GM18868 (cell line): ENCODE measurements at regions not wholly inside any gene's neighbourhood (a gene's known extent, or its start where the extent isn't known, plus 50 kb on each side); places are given as distances from the start of the nearest gene placed in this dataset.
"Not testable (repeated sequence)": the region's sequence is repeated elsewhere in the genome, so short reads cannot be mapped to it uniquely, and the experiment has no call there.

Source experiments
- ATAC-seq: cut with Tn5 transposase; IDR thresholded peaks from one replicate; pipeline ENCODE4 v1.9.1; 2021; ENCODE audit warnings: mild to moderate bottlenecking, moderate library complexity; ENCODE audit not compliant: unreplicated experiment

GRCh38 chr3:16072420-16073110, 101.9 kb upstream of the GALNT15 start:
- no peak for ATAC-seq

DNA sequence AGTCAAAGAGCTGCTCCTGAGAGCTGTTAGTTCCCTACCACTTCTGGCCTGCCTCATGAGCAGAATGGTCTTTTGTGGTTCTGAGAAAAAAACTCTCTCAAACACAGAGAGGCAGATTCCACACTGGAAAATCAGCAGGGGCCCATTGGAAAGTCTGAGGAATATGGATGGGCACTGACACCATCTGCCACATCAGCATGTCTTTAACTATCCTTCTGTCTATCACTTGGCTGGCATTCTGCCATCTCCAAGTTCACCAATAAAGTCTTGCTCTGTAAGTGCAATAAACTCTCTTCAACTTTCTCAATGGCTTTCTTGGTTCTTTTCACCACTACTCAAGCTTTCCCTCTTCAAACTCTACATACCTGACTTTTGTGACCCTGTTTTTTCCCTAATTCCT, 101.3 kb upstream of the GALNT15 start:
- no peak for ATAC-seq

DNA sequence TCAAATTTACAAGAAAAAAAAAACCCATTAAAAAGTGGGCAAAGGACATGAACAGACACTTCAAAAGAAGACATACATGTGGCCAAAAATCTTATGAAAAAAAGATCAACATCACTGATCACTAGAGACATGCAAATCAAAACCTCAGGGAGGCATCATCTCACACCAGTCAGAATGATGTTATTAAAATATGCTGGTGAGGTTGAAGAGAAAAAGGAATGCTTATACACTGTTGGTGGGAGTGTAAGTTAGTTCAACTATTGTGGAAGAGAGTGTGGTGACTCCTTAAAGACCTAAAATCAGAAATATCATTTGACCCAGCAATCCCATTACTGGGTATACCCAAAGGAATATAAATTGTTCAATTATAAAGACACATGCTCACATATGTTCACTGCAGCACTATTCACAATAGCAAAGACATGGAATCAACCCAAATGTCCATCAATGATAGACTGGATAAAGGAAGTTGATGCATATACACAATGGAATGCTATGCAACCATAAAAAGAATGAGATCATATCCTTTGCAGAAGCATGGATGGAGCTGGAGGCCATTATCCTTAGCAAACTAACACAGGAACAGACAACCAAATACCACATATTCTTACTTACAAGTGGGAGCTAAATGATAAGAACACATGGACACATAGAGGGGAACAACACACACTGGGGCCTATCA, 100.3 kb upstream of the GALNT15 start:
- ATAC-seq, result not testable (repeated sequence)

GRCh38 chr3:16075647-16076046, 98.8 kb upstream of the GALNT15 start:
- ATAC-seq, result no peak

- ATAC-seq, result no peak
Observed at GRCh38 chr3:16076564-16076963, 97.9 kb upstream of the GALNT15 start.

DNA sequence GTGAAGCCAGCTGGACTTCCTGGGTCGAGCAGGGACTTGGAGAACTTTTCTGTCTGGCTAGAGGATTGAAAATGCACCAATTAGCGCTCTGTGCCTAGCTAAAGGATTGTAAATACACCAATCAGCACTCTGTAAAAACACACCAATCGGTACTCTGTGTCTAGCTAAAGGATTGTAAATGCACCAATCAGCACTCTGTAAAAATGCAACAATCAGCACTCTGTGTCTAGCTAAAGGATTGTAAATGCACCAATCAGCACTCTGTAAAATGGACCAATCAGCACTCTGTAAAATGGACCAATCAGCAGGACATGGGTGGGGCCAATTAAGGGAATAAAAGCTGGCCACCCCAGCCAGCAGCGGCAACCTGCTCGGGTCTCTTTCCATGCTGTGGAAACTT, 97.3 kb upstream of the GALNT15 start:
- not testable (repeated sequence) for ATAC-seq

DNA sequence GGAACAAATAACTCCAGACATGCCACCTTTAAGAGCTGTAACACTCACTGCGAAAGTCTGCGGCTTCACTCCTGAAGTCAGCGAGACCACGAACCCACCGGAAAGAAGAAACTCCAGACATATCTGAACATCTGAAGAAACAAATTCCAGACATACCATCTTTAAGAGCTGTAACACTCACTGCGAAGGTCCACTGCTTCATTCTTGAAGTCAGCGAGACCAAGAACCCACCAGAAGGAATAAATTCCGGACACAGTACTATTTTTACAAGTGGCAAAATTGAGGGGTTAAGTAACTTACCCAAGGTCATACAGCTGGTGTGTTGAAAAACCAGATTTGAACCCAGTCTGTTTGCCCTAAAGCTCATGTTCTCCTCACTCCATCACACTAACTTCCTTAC, 96.8 kb upstream of the GALNT15 start:
- not testable (repeated sequence) for ATAC-seq

DNA sequence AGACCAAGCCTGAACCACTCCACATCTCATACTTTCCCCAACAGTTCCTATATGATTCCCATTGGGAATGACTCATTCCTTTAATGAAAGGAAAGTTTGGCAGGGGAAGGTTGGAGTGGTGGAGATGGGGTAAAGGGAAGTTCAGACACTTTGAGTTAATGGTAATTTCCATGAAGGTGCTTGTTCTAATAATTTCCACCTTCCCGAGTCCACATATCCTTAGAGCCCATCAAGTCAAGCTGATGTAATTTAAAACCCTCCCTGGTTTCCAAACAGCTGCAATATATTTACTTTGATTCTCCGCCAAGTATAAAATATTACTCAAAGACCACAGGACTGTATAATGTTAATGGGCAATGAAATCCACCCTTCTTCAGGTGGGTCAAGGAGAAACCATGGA, 95.0 kb upstream of the GALNT15 start:
- no peak for ATAC-seq

DNA sequence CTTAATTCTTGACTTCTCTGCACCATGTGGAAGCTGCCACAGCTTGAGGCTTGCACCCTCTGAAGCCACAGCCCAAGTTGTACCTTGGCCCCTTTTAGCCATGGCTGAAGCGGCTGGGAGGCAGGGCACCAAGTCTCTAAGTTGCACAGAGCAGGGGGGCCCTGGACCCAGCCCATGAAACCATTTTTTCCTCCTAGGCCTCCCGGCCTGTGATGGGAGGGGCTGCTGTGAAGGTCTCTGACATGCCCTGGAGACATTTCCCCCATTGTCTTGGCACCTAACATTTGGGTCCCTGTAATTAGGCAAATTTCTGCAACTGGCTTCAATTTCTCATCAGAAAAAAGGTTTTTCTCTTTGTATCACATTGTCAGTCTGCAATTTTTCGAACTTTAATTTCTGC, 92.8 kb upstream of the GALNT15 start:
- ATAC-seq, result no peak

DNA sequence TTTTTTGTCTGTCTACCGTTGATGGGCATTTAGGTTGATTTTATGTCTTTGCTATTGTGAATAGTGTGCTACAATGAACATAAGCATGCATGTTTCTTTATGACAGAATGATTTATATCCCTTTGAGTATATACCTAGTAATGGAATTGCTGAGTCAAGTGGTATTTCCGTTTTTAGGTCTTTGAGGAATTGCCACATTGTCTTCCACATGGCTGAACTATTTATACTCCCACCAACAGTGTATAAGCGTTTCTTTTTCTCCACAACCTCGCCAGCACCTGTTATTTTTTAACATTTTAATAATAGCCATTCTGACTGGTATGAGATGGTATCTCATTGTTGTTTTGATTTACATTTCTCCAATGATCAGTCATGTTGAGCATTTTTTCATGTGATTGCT, 89.6 kb upstream of the GALNT15 start:
- no peak for ATAC-seq

DNA sequence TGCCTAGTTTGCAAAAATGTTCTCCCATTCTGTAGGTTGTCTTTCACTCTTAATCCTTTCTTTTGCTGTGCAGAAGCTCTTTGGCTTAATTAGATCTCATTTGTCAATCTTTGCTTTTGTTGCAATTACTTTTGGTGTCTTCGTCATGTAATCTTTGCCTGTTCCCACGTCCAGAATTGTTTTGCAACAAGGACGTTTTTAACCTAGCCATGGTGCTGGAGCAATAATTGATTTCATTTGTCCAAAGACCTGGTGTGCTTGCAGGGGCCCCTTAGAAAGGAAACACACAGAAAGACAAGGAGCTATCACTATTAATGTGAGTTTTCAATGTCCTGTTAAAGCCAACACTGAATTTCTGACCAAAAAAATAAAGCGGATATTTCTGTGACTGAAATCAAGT, 89.1 kb upstream of the GALNT15 start:
- ATAC-seq, result no peak

GRCh38 chr3:16085884-16086608, 88.4 kb upstream of the GALNT15 start:
- no peak for ATAC-seq

DNA sequence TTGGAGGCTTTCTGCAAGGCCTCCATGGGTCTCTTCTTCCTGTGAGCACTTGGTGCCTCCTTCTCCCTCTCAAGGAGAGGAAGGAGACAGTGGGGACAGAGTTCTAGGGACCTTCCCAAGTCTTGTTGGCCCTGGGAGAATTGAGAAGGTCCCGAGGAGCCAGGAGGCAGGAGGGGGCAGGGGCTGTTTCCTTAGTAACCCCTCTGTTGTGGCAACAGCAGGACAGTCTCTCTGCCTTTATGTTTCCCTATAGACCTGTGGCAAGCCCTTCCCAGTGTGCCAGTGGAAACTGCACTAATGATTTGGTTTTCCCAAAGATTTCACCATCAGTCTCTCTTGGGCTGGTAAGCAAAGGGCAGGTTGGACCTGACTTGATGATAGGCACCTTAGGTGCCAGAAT, 87.8 kb upstream of the GALNT15 start:
- no peak for ATAC-seq

- ATAC-seq, result no peak
Observed at GRCh38 chr3:16088496-16088895, 86.0 kb upstream of the GALNT15 start.

- ATAC-seq, result no peak
Observed at GRCh38 chr3:16089521-16089920, 85.0 kb upstream of the GALNT15 start.

DNA sequence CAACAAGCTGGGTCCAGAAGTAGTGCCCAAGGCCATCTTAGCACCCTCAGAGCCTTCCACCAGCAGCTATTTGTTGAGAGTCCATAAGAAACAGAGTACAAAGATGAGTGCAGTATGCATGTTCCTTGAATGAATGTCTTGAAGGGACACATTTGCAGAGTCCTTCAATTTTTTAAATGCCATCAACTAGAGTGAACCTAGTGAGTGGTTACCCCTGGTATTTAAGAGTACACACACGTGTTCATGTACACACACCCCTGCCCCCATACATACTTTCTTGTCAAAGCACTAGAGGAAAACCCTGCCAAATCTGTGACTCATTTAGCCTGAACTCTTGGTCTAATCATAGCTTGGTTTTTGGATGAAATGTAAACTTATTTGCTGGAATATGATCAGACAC, 84.5 kb upstream of the GALNT15 start:
- ATAC-seq, result no peak

DNA sequence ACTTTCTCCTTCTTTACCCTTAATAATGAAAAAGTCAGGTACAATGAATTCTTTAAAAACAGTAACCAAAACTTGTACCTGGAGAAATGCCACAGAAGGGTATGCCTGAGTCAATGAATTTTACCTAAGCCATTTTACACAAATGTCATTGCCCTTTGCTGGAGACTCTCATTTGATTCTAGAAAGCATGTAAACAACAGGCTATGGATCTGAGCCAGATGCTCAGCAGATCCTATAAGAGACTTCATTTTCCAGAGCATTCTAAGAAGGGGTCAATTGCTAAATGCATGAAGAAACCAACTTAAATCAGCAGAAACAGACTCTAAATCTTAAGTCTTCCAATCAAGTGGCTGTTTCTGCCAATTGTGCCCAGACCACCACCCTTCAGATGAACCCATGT, 83.8 kb upstream of the GALNT15 start:
- no peak for ATAC-seq

DNA sequence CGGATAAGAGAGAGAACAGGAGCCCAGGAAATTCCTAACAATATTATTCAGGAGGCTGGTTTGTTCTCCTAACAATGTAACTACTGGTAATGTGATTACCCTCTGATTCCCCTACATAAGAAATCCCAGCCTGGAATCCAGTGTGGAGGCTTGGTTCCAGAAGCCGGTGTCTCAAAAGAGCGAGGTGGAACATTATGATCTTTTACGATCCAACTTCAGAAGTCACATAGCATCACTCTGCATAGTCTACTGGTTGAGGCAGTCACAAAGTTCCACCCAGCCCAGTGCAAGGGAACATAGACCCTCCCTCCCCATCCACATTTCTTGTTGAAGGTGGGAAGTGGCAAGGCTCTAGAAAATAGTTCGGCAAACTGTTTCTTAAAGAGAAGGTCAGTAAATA, 81.6 kb upstream of the GALNT15 start:
- ATAC-seq, result no peak

GRCh38 chr3:16101295-16102186, 72.9 kb upstream of the GALNT15 start:
- no peak for ATAC-seq

DNA sequence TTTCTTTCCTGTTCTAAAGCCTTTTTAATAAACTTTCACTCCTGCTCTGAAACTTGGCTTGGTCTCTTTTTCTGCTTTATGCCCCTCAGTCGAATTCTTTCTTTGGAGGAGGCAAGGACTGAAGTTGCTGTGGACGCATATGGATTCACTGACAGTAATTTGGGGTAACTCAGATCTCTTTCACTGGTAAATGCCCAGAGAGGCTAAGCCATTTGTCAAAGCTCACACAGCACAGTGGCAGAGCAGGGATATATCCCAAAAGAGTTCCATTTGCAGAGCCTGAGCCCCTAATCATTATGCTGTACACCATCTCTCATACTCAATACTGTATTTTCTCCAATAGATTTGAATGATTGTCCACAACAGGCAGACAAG, 72.3 kb upstream of the GALNT15 start:
- ATAC-seq, result no peak

DNA sequence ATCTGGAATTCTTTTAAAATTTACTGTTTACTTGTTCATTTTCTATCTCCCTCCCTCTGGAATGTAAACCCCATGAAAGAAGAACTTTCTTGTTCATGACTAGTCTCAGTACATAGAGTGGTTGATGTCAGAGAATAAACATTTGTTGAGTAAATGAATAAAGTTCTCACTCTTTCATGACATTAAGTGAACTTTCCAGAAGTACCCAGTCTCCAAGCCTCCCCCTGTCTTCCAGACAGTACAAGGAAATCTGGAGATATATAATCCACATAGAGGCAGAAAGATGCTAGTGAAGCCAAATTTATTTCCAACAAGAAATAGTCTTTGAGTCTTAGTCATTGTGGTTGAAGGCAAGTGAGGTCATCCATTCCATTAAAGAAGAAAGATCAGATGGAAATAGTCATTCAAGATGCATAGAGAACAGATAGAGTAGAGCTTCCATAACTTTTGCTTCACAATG, 71.5 kb upstream of the GALNT15 start:
- no peak for ATAC-seq
